Endodermal cell (in vitro differentiated cells): ENCODE measurements at regions not wholly inside any gene's neighbourhood (a gene's known extent, or its start where the extent isn't known, plus 50 kb on each side); places are given as distances from the start of the nearest gene placed in this dataset.

Experiments used
- DNase-seq: peaks from one replicate; pipeline ENCODE4 v3.0.0-alpha.2; 2017
- H3K27ac ChIP-seq: 2 replicates; pipeline ENCODE4 v1.5.1; 2013; ENCODE audit warnings: mild to moderate bottlenecking, low read depth, low read length, moderate library complexity
- H3K27me3 ChIP-seq: 2 replicates; pipeline ENCODE4 v1.6.1; 2013; ENCODE audit warnings: mild to moderate bottlenecking, low read length, moderate library complexity; ENCODE audit not compliant: insufficient read depth, control insufficient read depth, poor library complexity, severe bottlenecking
- H3K36me3 ChIP-seq: 2 replicates; pipeline ENCODE4 v1.7.0; 2013; ENCODE audit warnings: mild to moderate bottlenecking, low read length, moderate library complexity; ENCODE audit not compliant: control insufficient read depth, insufficient read depth
- H3K4me1 ChIP-seq: one replicate; pipeline ENCODE4 v1.7.0; 2013; ENCODE audit warnings: low read length; ENCODE audit not compliant: control insufficient read depth, insufficient read depth
- H3K4me3 ChIP-seq: 2 replicates; pipeline ENCODE4 v1.5.1; 2013; ENCODE audit warnings: mild to moderate bottlenecking, low read length, moderate library complexity
- H3K9ac ChIP-seq: 2 replicates; pipeline ENCODE4 v1.6.1; 2013; ENCODE audit warnings: mild to moderate bottlenecking, low read length, moderate library complexity; ENCODE audit not compliant: poor library complexity, severe bottlenecking; ENCODE audit errors: extremely low read depth
- H3K9me3 ChIP-seq: 2 replicates; pipeline ENCODE4 v1.6.1; 2013; ENCODE audit warnings: mild to moderate bottlenecking, low read length, moderate library complexity; ENCODE audit not compliant: control insufficient read depth
- H3K27ac Mint-ChIP-seq: 2 replicates; pipeline ENCODE4 v1.8.0; 2020; ENCODE audit warnings: mixed read lengths
- H3K27me3 Mint-ChIP-seq: 2 replicates; pipeline ENCODE4 v1.8.0; 2021; ENCODE audit warnings: mild to moderate bottlenecking, mixed read lengths; ENCODE audit not compliant: insufficient read depth
- H3K36me3 Mint-ChIP-seq: 2 replicates; pipeline ENCODE4 v1.8.0; 2020; ENCODE audit warnings: low read depth, mixed read lengths
- H3K4me1 Mint-ChIP-seq: 2 replicates; pipeline ENCODE4 v1.8.0; 2020; ENCODE audit warnings: mixed read lengths
- H3K4me3 Mint-ChIP-seq: 2 replicates; pipeline ENCODE4 v1.8.0; 2020; ENCODE audit warnings: mild to moderate bottlenecking, moderate library complexity, mixed read lengths
- H3K9me3 Mint-ChIP-seq: 2 replicates; pipeline ENCODE4 v1.8.0; 2020; ENCODE audit warnings: mild to moderate bottlenecking, mixed read lengths
- WGBS, 2 experiments: methylation state at CpG; one replicate each; pipeline versions ENCODE4 v1.1.5 to v1.1.7; 2013; ENCODE audit warnings: missing lambda C conversion rate in 2 of 2, mixed read lengths in 1 of 2; ENCODE audit not compliant: insufficient coverage in 1 of 2, insufficient read length in 1 of 2; 5-methylcytosine and 5-hydroxymethylcytosine counted together
- TF ChIP-seq, protein P1 (sequence below): fragments of 200-600 bp; sonication (generic); conservative IDR thresholded peaks from 2 replicates; pipeline ENCODE4 v1.5.0; 2021; ENCODE audit warnings: antibody characterized with exemption, mild to moderate bottlenecking

DNA sequence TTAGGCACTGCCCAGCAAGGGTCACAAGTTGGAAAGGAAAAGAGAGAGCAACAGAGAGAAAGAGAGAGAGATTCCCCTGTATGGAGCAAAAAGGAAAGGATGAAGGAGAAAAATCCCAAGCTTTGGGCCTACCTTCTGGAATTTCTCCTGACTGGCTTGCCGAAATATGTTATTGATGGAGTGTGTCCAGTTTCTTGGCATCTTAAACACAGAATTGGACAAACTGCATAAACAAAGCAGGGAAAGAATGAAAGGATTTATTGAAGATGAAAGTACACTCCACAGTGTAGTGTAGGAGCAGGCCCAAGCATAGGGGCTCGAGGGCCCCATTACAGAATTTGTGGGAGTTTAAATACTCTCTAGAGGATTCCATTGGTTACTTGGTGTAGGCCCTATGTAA is 627.8 kb upstream of the CNTNAP2 start:
- no peaks in the 10 kb centered on the region for H3K27me3 ChIP-seq
- H3K4me1 ChIP-seq, result no peaks in the 10 kb centered on the region
- Mint-ChIP-seq H3K4me1 (peaks cover 2% of the 10 kb centered on the region), H3K36me3 (no peaks in the 10 kb centered on the region), H3K4me3 (no peak overlapping the region), H3K27ac (no peak overlapping the region), H3K9me3 (peaks cover 19% of the 10 kb centered on the region), H3K27me3 (no peaks in the 10 kb centered on the region)
- H3K9me3 ChIP-seq, result peaks cover 16% of the 10 kb centered on the region
- H3K27ac ChIP-seq, result no peak overlapping the region
- no peak overlapping the region for H3K9ac ChIP-seq
- no peak for DNase-seq
- H3K4me3 ChIP-seq, result no peak overlapping the region
- TF ChIP-seq, protein P1, sequence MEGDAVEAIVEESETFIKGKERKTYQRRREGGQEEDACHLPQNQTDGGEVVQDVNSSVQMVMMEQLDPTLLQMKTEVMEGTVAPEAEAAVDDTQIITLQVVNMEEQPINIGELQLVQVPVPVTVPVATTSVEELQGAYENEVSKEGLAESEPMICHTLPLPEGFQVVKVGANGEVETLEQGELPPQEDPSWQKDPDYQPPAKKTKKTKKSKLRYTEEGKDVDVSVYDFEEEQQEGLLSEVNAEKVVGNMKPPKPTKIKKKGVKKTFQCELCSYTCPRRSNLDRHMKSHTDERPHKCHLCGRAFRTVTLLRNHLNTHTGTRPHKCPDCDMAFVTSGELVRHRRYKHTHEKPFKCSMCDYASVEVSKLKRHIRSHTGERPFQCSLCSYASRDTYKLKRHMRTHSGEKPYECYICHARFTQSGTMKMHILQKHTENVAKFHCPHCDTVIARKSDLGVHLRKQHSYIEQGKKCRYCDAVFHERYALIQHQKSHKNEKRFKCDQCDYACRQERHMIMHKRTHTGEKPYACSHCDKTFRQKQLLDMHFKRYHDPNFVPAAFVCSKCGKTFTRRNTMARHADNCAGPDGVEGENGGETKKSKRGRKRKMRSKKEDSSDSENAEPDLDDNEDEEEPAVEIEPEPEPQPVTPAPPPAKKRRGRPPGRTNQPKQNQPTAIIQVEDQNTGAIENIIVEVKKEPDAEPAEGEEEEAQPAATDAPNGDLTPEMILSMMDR, result no peak
- no peaks in the 10 kb centered on the region for H3K36me3 ChIP-seq
- 43 to 66% methylated on average over 1 to 2 of the region's 2 CpGs for WGBS, 2 experiments

DNA sequence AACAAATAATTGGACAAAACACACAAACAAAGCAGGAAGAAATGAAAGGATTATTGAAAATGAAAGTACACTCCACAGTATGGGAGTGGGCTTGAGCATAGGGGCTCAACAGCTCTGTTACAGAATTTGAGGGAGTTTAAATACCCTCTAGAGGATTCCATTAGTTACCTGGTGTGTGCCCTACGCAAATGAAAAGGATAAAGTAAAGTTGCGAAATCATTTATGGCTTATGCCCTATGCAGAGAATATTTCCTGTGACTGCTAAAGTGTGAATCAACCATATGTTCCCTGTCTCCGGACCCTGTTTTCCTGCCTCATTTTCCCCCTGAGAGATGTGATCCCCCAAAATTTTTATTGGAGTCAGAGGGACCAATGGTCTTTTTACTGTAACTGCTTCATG is 634.6 kb upstream of the CNTNAP2 start:
- DNase-seq, result no peak
- Histone ChIP-seq H3K4me1 (no peaks in the 10 kb centered on the region), H3K27me3 (no peaks in the 10 kb centered on the region), H3K9ac (no peak overlapping the region), H3K9me3 (peaks cover 9% of the 10 kb centered on the region), H3K4me3 (no peak overlapping the region), H3K36me3 (no peaks in the 10 kb centered on the region), H3K27ac (no peak overlapping the region)
- Mint-ChIP-seq H3K9me3 (peaks cover 2% of the 10 kb centered on the region), H3K4me1 (no peaks in the 10 kb centered on the region), H3K27me3 (no peaks in the 10 kb centered on the region), H3K27ac (peak overlapping the region; percentile 8), H3K4me3 (no peak overlapping the region), H3K36me3 (no peaks in the 10 kb centered on the region)
- TF ChIP-seq, protein P1, result no peak
- WGBS, 2 experiments, result 74% methylated on average over 3 of the region's 3 CpGs; no CpG with 5 or more reads in 1 of the 2 experiments

DNA sequence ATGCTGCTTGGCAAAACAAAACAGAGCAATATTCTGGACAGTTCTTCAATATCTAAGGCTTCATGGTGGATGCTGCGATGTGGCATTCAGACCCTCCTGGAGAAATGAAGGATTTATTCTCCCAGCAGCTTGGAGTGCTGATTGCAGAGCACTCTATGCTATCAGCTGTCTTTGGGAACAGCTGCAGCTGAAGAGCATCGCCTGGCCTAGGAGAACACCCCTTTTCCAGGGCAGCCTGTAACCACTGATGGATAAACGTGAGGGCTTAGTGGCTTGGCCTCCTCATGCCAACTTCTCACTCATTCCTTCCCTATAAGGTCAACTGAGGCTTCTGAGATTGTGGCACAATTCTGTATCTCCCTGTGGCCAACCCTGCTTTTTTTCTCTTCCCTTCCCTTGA is 638.1 kb upstream of the CNTNAP2 start:
- Mint-ChIP-seq H3K4me3 (no peak overlapping the region), H3K36me3 (no peaks in the 10 kb centered on the region), H3K4me1 (no peaks in the 10 kb centered on the region), H3K27ac (no peak overlapping the region), H3K9me3 (no peaks in the 10 kb centered on the region), H3K27me3 (no peaks in the 10 kb centered on the region)
- TF ChIP-seq, protein P1, result no peak
- no peak overlapping the region for H3K4me3 ChIP-seq
- no peak overlapping the region for H3K27ac ChIP-seq
- H3K9ac ChIP-seq, result no peak overlapping the region
- H3K27me3 ChIP-seq, result no peaks in the 10 kb centered on the region
- H3K9me3 ChIP-seq, result no peaks in the 10 kb centered on the region
- no peak for DNase-seq
- 79 to 88% methylated on average over 3 of the region's 3 CpGs for WGBS, 2 experiments
- no peaks in the 10 kb centered on the region for H3K4me1 ChIP-seq
- H3K36me3 ChIP-seq, result no peaks in the 10 kb centered on the region
